Inflammatory macrophage treated with lipopolysaccharide for 1 hour (primary cell): ENCODE measurements at regions not wholly inside any gene's neighbourhood (a gene's known extent, or its start where the extent isn't known, plus 50 kb on each side); places are given as distances from the start of the nearest gene placed in this dataset.

ENCODE experiments used
- DNase-seq, 2 donors: peaks; one replicate each; pipeline ENCODE4 v3.0.0-alpha.2; 2020 to 2022

DNA sequence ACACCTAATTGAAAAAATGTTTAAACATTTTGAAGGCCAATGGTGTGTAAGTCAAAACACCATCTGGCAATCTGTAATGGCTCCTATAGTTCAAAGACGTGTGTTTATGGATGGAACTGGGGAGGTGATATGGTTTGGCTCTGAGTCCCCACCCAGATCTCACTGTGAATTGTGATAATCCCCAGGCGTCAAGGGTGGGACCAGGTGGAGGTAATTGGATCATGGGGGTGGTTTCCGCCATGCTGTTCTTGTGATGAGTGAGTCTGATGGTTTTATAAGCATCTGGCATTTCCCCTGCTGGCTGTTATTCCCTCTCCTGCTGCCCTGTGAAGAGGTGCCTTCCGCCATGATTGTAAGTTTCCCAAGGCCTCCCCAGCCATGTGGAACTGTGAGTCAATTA is 52.2 kb downstream of the ADRA2C start:
- DNase-seq: no peak

DNA sequence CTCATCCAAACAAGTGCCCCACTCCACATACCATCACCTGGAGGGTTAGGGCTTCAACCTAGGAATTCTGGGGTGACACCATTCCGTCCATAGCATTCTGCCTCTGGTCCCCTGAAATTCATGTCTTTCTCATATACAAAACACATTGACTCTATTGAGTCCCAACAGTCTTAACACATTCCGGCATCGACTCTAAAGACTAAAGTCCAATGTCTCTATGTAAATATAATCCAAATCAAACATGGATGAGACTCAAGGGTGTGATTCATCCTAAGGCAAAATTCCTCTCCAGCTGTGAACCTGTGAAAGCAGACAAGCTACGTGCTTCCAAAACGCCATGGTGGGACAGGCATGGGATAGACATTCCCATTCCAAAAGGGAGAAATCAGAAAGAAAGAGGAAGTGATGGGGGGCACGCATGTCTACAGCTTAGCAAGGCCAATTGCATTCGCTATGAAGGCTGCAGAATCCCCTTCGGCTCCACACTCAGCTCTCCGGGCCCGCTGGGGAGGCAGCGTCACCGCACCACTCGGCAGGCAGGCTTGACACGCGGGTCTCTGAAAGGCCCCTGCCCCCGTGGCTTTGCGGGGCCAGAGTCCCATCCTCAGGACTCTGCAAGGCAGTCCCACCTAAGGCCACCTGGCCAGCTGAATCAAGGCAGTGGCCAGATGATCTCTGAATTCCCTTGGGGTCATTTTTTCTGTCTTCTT is 53.2 kb downstream of the ADRA2C start:
- DNase-seq: no peak

DNA sequence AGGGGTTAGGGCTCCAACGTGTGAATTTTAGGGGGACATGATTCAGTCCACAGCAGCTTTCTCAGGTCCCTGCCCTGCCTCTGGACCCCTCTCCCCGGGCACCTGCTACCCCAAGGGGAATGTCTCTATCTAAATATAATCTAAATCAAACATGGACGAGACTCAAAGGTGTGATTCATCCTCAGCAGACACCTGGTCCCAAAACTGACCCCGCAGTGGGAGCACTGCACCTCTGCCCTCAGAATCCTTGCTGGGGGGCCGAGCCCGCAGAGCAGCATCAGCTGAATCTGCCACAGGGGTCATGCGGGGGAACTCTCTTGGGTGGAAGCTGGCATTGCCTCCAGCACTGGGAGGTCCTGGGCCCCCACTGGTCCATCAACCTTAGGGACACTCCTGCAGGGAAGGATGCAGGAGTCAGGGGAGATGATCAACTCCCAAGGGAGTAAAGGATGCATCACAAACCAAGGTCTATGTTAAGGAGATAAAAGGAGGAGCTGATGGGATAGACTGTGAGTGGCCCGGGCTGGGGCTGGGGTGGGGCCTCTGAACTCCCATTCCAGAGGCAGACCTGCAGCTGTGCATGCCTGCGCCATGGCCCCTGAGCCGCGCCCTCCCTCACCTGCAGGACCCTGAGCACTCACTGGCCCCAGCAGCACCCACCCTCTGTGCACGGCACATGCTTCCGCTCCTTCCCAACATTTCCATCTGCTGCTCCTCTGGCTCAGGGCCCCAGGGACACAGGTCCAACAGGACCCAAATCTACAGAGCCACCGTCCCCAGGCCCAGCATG is 54.0 kb downstream of the ADRA2C start:
- DNase-seq: no peak

DNA sequence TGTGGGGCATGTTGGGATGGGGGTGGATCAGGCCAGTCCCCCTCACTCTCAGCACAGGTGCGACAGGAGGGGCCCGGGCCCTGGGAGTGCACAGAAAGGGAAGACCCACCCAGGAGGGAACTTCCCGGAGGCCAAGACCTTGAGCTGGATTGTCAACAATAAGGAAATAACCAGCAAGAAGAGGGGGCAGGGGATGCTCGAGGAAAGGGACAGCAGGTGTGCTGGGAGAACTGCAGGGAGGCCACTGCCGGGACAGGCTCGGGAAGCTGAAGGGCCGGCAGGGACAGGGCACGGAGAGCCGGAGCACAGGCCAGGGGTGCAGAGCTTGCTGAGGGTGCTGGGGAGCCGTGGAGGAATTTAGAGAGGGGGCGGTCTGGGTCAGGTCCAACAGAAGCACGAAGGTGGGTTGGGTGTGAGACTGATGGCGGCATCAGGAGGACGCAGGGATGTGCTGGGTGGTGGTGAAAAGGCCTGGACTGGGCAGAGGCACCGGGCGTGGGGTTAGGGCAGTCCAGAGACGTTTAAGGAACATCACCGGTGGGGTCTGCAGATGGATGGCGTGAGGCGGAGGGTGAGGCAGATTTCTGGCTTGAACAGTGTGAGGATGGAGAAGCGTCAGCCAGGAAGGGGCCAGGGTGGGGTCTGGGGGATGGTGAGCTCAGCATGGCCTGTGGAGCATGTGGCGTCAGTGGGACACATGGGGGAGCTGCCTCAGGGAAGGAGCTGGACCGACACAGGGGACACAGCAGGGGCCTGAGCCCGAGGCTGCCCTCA is 54.8 kb downstream of the ADRA2C start:
- no peak for DNase-seq

DNA sequence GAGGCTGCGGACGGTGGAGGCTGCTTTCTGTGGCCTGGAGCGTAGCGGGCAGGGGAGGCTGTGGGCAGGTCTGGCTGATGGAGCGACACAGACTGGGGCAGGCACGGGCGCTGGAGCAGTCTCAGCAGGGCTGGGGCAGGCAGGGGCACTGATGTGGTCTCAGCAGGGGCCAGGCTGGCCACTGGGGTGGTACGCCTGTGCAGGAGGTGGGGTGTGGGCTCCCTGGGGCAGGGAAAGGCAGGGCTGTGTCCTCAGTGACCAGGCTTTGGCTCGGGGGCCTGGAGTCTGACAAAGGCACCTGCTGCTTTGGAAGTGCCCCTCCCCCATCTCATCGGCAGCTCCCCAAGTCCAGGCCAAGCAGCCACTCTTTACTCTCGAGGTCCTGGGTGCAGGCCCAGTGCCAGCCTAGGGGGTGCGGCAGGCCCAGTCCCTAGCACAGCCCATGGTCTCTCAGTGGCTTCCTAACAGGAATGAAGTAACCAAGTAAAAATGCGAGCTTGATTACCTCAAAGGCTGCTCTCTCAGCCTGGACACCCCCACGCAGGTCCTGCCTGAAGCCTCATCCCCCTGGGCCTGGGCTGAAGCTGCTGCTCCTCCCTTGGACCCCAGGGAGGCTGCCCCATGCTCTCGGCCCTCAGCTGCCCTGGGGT is 55.5 kb downstream of the ADRA2C start:
- DNase-seq: no peak

DNA sequence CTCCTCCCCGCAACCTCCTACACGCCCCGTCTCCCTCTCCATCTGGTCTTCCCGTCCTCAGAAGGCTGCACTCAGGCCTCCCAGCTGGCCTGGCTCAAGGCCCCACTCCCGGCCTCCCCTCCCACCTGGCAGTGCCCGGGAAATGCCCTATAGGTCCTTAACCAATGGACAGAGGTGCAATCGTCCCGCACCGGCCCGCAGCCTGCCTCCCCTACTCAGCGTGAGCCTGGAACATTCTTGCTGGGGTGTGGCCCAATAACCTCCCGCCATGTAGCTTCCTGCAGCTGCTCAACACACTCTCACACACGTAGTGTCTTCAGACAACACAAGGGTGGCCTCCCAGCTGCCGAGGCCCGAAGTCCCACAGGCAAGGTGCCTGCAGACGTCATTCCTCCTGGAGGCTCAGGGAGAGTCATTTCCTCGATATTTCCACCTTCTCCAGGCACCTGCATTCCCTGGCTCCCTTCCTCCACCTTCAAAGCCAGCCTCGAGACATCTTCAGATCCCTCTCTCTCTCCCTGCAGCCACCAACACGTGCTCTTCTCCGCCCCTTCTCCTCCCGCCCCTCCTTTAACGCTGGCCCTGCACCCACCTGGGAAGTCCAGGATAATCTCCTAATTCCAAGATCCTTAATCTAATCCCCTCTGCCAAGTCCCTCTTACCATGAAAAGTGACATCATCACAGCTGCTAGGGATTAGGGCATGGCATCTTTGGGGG is 56.2 kb downstream of the ADRA2C start:
- DNase-seq: no peak

DNA sequence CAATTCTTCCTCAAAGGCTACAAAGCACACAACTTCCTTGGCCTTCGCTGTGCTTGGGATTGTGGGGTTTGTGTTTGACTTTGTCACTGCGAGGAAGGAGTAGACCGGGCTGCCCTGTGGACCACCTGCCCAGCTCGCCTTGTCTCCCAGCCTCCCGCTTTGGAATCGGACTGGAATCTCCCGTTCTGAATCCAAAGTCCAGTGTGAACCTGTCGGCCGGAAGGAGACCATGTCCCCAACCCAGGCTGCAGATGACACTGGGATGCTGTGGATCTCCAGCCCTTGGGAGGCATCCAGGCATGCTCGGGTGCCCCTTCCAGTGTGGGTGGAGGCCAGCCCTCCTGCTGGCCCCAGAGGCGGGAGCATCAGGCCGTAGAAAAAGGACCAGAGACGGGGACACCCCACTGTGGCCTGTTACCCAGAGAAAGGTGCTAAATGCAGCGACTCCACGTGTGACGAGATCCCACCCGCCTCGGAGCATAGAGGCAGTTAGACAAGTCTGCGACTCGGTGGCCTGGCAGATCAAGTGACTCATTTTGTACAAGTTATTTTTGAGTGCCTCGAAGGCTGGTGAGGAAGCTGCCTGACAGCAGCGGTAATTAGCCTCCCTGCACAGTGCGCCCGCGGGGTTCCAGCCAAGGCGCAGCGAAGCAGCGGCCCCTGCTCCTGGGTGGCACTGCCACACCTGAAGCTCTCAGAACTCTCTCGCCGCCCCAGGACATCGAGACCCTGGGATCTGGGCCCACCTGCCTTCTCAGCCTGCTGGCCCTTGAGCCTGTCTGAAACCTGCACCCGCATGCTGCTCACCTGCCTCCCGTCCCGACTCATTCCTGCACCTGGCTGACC is 57.5 kb downstream of the ADRA2C start:
- DNase-seq: no peak

DNA sequence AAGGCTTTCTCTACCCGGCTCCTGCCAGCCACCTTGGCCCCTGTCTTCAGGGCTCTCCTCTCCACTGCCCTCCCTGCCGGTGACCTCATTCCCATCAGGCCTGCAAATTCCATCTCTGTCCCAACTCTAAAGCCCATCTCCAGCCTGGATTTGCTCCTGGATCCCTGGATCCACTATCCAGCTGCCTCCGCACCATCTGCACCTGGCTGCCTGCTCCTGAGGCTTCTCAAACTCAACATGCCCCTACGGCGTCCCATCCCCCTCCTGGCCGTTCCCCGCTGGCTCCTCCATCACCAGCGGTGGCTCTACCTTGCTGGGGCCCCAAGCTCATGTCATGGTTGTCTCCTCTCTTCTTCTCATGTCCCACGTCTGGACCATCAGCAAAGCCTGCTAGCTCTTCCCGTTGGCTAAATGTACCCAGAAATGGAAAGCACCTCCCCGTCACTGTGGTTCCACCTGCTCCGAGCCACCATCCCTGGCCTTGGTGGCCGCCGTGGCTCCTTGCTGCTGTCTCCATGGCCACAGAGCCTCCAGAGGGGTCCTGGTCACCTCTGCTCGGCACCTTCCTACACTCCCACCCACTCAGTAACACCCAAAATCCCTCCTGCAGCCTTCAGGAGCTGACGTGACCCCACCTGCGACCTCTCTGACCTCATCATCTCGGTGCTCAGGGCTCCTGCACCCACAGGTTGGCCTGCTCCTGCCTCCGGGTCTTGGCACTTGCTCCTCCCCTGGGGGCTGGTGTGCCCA is 58.5 kb downstream of the ADRA2C start:
- no peak for DNase-seq

DNA sequence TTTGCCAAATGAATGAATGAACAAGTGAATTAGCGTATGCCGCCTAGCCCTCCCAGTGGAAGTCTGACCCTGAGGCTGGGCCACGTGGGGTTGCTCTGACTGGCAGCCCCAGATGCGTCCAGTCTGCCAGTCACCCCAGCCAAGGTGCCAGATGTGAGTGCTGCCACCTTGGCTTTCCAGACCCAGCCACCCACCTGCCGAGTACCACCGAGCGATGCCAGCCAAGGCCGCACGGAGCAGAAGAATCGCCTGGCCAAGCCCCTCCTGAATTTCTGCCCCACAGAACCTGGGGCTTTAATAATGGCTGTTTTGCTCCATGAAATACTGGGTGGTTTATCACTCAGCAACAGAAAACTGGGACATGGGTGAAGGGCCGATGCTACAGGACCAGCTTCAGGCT is 59.3 kb downstream of the ADRA2C start:
- DNase-seq: no peak

DNA sequence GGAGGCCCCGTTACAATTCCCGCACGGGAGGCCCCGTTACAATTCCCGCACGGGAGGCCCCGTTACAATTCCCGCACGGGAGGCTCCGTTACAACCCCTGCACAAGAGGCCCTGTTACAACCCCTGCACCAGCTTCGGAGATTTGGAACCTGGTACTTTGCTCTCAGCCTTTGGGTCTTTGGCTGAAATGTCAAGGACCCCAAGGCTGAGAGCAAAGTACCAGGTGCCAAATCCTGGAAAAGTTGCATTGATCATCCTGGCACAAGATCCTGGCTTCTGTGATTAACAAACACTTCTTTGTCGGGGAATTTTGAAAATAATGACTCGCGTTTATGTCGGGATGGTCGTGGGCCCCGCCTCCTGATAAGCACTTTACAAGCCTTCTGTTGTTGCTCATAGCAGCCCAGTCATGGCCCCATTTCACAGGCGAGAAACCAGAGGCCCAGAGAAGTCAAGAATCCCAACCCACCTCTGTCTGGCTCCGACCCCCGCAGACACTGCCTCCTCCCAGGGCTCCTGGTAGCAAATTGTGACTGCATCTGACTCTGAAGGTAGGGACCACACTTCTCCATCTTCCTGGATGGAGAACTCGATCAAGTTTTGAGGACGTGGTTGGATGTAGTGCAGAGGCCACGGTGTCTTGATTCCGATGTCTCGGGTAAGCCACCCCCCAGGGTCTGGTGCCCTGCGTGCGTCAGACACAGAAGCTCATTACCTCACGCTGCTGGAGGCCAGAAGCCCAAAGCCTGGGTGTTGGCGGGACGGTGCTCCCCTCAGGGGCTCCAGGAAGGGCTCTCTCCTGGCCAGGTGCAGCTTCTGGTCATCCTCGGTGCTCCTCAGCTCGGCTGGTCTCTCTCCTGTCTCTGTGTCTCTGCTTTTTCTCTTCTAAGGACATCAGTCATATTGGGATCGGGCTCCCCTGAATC is 60.3 kb downstream of the ADRA2C start:
- no peak for DNase-seq

DNA sequence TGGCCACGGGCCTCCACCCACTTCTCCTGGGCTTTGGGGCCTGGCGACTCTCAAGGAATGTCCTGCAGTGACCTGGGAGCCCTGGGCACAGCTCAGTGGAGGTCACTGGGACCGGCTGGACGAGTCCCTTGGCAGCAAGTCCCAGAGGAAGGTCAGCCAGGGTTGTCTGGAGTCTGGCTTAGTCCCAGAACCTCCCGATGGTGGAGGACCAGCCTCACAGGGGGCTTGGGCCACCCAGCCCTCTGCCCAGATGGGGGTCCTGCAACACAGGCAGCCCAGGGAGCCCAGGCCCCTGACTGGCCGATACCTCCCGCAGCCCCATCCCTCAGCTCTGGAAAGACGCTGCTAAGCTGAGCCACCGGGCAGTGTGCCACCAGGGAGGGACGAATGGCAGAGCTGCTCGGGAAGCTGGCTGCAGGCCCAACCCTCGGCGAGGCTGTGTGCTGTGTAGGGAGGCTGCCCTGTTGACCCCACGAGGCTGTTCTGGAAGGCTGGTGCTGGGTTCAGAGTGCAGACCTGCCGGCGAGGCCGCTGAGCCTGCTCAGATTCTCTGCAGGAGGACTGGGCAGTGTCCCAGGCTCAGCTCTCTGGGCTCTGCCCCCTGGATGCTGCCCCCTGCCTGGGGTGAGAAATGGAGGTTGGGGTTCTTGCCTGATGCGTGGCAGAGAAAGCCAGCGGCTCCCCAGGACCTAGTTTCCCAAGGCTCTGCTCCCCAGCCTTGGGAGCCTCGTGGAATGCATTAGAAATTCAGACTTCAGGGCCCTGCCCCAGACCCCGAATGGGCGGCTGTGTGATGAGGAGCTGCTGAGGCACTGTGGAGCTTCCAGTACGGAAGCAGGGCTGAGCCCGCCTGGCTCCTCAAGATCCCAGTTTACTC is 61.7 kb downstream of the ADRA2C start:
- no peak for DNase-seq

DNA sequence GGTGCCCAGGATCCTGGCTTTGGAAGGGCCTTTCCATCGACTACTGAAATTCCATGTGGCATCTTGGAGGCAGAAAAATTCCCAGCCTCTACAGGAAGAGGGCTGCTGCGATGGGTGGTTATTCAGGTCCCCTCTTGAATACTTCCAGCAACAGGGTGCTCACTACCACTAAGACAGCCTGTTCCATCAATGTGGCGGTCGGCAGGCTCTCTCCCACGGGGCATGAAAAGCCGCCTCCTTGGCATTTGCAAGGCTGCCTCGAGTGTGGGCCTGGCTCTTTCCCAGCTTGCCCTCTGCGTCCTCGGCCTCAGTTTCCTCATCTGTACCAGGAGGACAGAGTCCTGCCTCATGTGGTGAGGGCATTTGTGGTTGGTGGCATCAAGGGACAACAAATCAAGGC is 62.4 kb downstream of the ADRA2C start:
- no peak for DNase-seq

DNA sequence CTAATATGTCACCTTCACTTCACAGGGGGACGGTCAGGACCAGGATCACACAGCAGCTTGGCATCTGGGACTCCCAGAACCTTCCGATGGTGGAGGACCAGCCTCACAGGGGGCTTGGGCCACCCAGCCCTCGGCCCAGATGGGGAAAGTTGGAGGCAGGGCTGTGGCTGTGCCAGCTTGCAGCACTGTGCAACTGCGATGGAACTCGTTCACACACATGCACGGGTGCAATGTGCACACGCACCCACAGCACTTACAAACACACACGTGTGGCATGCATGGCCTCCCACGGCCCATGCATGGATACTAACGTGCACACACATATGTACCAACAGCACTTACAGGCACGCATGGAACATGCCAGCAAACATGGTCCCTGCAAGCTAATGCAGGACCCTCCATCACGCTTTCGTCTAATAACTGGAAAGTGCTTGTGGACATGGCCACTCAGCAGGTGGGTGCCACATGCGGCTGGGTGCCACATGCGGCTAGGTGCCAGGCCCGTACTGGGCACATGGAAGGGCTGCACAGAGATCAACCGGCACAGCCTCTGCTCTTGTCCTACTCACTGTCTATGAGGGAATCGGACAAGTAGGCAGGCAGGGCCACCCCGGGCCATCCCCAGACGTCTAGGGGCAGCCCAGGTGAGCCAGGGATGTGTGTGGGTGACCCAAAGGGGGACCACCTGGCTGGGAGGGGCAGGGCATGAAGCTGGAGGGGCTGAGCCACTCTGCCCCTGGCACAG is 63.2 kb downstream of the ADRA2C start:
- no peak for DNase-seq

DNA sequence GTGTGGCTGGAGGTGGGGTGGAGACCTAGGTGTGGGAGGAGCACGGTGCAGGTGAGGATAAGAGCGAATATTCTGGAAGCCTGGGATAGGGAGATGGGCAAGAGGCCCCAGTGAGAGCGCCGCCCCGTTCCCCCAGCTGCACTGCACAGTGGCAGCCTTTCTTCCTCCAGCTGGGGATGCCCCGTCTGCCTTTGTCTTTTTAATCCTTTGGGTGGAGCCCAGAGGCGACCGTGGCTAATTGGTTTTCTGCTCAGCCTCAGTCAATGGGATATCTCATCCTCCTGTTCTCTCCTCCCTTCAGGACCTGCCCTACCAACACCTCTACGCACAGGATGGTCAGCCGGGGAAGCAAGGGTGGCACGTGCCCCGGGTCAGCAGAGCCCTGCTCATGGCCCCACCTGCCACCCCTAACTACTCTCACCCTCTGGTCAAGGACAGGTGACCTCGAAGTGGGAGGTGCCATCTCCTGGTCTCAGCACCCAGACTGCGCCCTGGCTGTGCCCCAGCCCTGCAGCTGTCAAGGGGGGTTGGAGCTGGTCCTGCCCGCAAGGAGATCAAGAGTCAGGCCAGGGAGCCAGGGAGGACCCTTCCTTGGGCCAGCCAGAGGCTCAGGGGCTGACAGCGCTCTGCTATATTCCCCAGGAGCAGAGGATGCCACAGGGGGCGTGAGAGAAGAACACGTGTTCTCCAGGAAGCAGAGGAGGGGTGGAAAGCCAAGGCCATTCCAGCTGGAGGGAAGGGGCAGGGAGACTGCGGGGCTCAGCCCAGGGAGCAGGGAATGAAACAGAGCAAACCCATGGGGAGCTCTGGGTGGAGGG is 64.0 kb downstream of the ADRA2C start:
- DNase-seq: no peak

DNA sequence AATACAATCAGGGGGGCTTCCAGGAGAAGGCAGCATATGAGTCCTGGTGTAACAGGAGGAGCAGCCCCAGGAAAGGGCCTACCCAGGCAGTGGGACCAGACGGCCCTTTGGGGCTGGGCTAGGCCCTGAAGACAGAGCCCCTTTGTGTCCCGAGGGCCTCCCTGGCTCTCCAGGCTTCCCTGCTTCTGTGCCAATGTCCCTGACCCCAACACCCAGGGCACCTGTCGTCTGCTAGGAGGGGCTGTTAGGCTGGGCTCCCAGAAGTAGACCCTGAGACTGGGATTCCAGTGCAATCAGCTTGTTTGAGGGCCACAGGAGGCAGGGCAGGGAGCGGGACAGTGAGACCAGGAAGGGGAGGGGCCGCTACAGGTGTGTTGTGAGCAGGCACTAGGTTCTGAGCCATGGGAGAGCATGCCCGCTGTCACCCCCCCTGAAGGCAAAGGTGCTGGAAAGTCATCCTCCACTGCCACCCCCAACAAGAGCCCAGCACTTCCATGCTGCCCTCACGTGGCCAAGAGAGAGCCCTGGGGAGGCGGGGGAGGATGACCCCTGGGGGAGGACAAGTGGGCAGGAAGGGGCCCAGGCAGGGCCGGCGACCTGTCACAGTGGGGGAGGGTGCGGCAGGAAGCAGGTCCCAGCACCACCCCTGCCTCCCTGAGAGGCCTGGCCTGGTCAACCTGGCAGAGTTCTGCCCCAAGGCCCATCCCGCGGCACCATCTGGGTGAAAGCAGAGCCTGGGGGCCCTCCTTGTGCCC is 64.8 kb downstream of the ADRA2C start:
- DNase-seq: no peak

DNA sequence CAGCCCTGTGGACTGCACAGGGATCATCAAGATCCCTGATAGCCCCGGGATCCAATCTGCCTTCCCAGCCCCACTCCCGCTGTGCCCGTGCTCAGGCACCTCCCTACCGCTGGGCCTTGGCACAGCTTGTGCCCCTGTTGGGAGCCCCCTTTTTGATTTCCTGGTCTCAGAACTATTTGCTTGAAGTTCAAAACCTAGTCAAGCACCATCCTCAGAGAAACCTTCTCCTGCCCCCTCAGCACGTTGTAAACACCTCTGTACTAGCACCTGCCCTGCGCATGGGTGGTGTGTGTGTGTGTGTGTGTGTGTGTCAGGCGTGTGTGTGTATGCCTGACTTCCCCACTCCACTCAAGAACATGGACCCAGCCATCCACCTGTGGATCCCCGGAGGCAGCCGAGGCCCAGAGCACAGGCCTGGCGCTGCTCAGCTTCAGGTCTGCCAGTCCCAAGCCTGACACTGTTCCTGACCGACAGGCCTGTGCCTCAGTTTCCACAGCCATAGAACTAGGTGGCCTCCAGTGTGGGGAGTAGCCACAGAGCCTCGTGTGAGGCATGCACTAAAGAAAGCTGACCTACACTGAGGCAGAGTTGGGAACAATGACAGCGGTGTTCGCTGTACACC is 65.5 kb downstream of the ADRA2C start:
- DNase-seq: no peak
